HEK293T (cell line): ENCODE measurements at regions not wholly inside any gene's neighbourhood (a gene's known extent, or its start where the extent isn't known, plus 50 kb on each side); places are given as distances from the start of the nearest gene placed in this dataset.

Experiments
- ARNT ChIP-seq: fragments of 450-650 bp; IDR thresholded peaks from 2 replicates; pipeline ENCODE4 v1.6.1; 2017; ENCODE audit warnings: mild to moderate bottlenecking
- BHLHE40 ChIP-seq: fragments of 450-650 bp; IDR thresholded peaks from 2 replicates; pipeline ENCODE4 v1.6.1; 2016; ENCODE audit warnings: mild to moderate bottlenecking, moderate library complexity, borderline replicate concordance
- CTBP1 ChIP-seq: fragments of 450-650 bp; IDR thresholded peaks from 2 replicates; pipeline ENCODE4 v1.6.1; 2016; ENCODE audit warnings: borderline replicate concordance
- ELF4 ChIP-seq: fragments of 450-650 bp; IDR thresholded peaks from 2 replicates; pipeline ENCODE4 v1.6.1; 2017; ENCODE audit warnings: antibody characterized with exemption
- FOXA1 ChIP-seq: fragments of 450-650 bp; IDR thresholded peaks from 2 replicates; pipeline ENCODE4 v1.6.1; 2016; ENCODE audit warnings: mild to moderate bottlenecking
- FOXK2 ChIP-seq: fragments of 450-650 bp; IDR thresholded peaks from 2 replicates; pipeline ENCODE4 v1.6.1; 2016; ENCODE audit warnings: mild to moderate bottlenecking
- FOXM1 ChIP-seq: fragments of 450-650 bp; IDR thresholded peaks from 2 replicates; pipeline ENCODE4 v1.6.1; 2017; ENCODE audit warnings: mild to moderate bottlenecking, borderline replicate concordance
- HDGF ChIP-seq: fragments of 450-650 bp; IDR thresholded peaks from 2 replicates; pipeline ENCODE4 v1.6.1; 2017; ENCODE audit warnings: antibody characterized with exemption, borderline replicate concordance
- PKNOX1 ChIP-seq: fragments of 450-650 bp; IDR thresholded peaks from 2 replicates; pipeline ENCODE4 v1.6.1; 2016
- SP1 ChIP-seq: fragments of 450-650 bp; IDR thresholded peaks from 2 replicates; pipeline ENCODE4 v1.6.1; 2017
- SUZ12 ChIP-seq: fragments of 450-650 bp; IDR thresholded peaks from 2 replicates; pipeline ENCODE4 v1.6.1; 2016; ENCODE audit warnings: mild to moderate bottlenecking
- TARDBP ChIP-seq: fragments of 450-650 bp; IDR thresholded peaks from 2 replicates; pipeline ENCODE4 v1.6.1; 2016
- ZNF384 ChIP-seq: fragments of 450-650 bp; IDR thresholded peaks from 2 replicates; pipeline ENCODE4 v1.6.1; 2016

GRCh38 chr13:44651209-44651608 is 75.1 kb upstream of the TSC22D1 start:
- no peak for TF ChIP-seq CTBP1
- no peak for TF ChIP-seq SP1
- TF ChIP-seq BHLHE40 = no peak
- TF ChIP-seq PKNOX1 = no peak
- TF ChIP-seq SUZ12 = no peak
- no peak for TF ChIP-seq ELF4
- TF ChIP-seq FOXM1 = no peak
- no peak for TF ChIP-seq FOXK2
- TF ChIP-seq TARDBP = no peak
- TF ChIP-seq HDGF = no peak
- no peak for TF ChIP-seq ZNF384
- TF ChIP-seq FOXA1 = no peak
- TF ChIP-seq ARNT = no peak
